ENCODE measurements at regions not wholly inside any gene's neighbourhood (a gene's known extent, or its start where the extent isn't known, plus 50 kb on each side); places are given as distances from the start of the nearest gene placed in this dataset.

GRCh38 chr2:62339413-62339812 is 143.5 kb downstream of the B3GNT2 start:
- peak; percentile 12 for TF ChIP-seq CTCF (IDR thresholded peaks at IDR 0.05; ENCODE audit: low read length, missing control alignments)
- no peak for DNase-seq (ENCODE audit: low read depth)
- H3K4me3 ChIP-seq (replicated peaks; ENCODE audit: low read depth, low read length), result no peak overlapping the region

GRCh38 chr2:62338111-62338510 is 142.2 kb downstream of the B3GNT2 start:
- no peak for TF ChIP-seq CTCF (IDR thresholded peaks at IDR 0.05; ENCODE audit: low read length, missing control alignments)
- H3K4me3 ChIP-seq (replicated peaks; ENCODE audit: low read depth, low read length), result no peak overlapping the region
- DNase-seq (ENCODE audit: low read depth), result no peak

GRCh38 chr2:62337403-62337802 is 141.5 kb downstream of the B3GNT2 start:
- H3K4me3 ChIP-seq (replicated peaks; ENCODE audit: low read depth, low read length), result no peak overlapping the region
- no peak for DNase-seq (ENCODE audit: low read depth)
- TF ChIP-seq CTCF (IDR thresholded peaks at IDR 0.05; ENCODE audit: low read length, missing control alignments), result no peak

GRCh38 chr2:62335612-62336011 is 139.7 kb downstream of the B3GNT2 start:
- no peak overlapping the region for H3K4me3 ChIP-seq (replicated peaks; ENCODE audit: low read depth, low read length)
- no peak for TF ChIP-seq CTCF (IDR thresholded peaks at IDR 0.05; ENCODE audit: low read length, missing control alignments)
- DNase-seq (ENCODE audit: low read depth), result no peak

- no peak overlapping the region for H3K4me3 ChIP-seq (replicated peaks; ENCODE audit: low read depth, low read length)
- TF ChIP-seq CTCF (IDR thresholded peaks at IDR 0.05; ENCODE audit: low read length, missing control alignments), result no peak
- DNase-seq (ENCODE audit: low read depth), result no peak
These were observed 138.6 kb downstream of the B3GNT2 start for GRCh38 chr2:62334440-62335058.

- TF ChIP-seq CTCF (IDR thresholded peaks at IDR 0.05; ENCODE audit: low read length, missing control alignments), result no peak
- DNase-seq (ENCODE audit: low read depth), result no peak
- H3K4me3 ChIP-seq (replicated peaks; ENCODE audit: low read depth, low read length), result no peak overlapping the region
These were observed 138.1 kb downstream of the B3GNT2 start for GRCh38 chr2:62334009-62334408.

GRCh38 chr2:62330959-62331358 is 135.0 kb downstream of the B3GNT2 start:
- no peak for TF ChIP-seq CTCF (IDR thresholded peaks at IDR 0.05; ENCODE audit: low read length, missing control alignments)
- H3K4me3 ChIP-seq (replicated peaks; ENCODE audit: low read depth, low read length), result no peak overlapping the region
- no peak for DNase-seq (ENCODE audit: low read depth)
